ENCODE measurements at regions not wholly inside any gene's neighbourhood (a gene's known extent, or its start where the extent isn't known, plus 50 kb on each side); places are given as distances from the start of the nearest gene placed in this dataset.

DNA sequence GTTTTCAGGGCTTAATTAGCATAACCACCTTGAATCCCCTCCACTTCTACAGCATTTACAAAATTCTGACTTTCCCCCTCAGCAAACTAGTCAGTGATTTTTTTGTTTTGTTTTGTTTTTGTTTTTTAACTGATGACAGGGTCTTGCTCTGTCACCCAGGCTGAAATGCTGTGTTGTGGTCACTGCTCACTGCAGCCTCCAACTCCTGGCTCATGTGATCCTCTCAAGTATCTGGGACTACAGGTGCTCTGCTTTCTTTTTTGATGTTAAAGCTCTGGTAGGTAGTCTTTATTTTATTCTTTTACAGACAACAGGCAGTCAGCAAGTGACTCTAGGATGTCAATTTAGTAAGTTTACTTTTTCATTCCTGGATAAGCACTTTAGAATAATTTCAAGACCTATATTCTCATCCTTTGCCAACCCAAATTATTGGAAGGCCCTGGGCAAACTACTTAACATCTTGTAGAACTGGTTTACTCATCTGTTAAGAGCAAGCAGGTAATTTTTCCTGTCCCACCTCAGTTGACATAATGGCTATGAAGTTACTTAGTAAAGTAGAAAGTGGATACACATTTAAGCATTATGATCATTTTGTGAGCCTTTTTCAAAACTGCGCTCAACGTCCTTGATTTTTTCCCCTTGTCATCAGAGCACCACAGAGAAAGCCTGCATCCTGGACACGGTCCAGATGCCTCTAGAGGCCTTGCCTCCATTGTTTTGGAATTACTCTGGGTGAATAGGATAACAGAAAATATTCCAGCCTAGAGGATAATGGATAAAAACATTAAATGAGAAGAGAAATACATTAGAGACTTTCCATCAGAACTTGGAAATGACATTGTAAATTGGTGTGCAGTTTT is 69.9 kb upstream of the NDUFB4 start:
- Histone ChIP-seq H3K4me3 (replicated peaks in 1 of 2; ENCODE audit: low read depth in 1 of 2, low read length in 2 of 2) (no peak overlapping the region), H2AFZ (ENCODE audit: low read depth, low read length, poor library complexity, severe bottlenecking) (no peak overlapping the region), H3K9me2 (ENCODE audit: insufficient read depth) (no peaks in the 10 kb centered on the region; the same call in 1 of the 2 replicates), H3K4me1 (ENCODE audit: control insufficient read depth in 1 of 2, insufficient read depth in 2 of 2, low read length in 2 of 2) (0 out of 4 replicates have a peak, but pooled peaks cover 0 to 3% of the 10 kb centered on the region in 2 experiments), H3K4me2 (ENCODE audit: low read length) (no peak overlapping the region), H3K9ac (ENCODE audit: low read length) (no peak overlapping the region), H3K79me2 (ENCODE audit: insufficient read depth, low read length) (no peaks in the 10 kb centered on the region), H3K27ac (ENCODE audit: low read depth, low read length) (no peak overlapping the region), H4K20me1 (ENCODE audit: insufficient read depth) (no peaks in the 10 kb centered on the region), H3K9me3 (ENCODE audit: control insufficient read depth in 1 of 2, insufficient read depth in 1 of 2, low read depth in 1 of 2, low read length in 2 of 2) (no peaks in the 10 kb centered on the region), H3K36me3 (ENCODE audit: control insufficient read depth in 1 of 2, insufficient read depth in 2 of 2, low read length in 2 of 2) (no peaks in the 10 kb centered on the region), H3K27me3 (ENCODE audit: insufficient read depth, low read length) (no peaks in the 10 kb centered on the region)
- POLR2A ChIA-PET, result no interaction called here
- ATAC-seq, result no peak
- DNase-seq (ENCODE audit: low read depth, low spot score), result no peak
- BruUV-seq (replicated peaks), result no TSS peak
- RAD21 ChIA-PET (ENCODE audit: low non-redundant PET in 1 of 2, low total read pairs in 2 of 2, uncharacterized antibody in 2 of 2, unreplicated experiment in 2 of 2), result no interaction called here
- CTCF ChIA-PET, result no interaction called here
- no peak for TF ChIP-seq EZH2 (IDR thresholded peaks at IDR 0.05)
- no peak for TF ChIP-seq ZFX (IDR thresholded peaks at IDR 0.05)
- TF ChIP-seq, protein P1, sequence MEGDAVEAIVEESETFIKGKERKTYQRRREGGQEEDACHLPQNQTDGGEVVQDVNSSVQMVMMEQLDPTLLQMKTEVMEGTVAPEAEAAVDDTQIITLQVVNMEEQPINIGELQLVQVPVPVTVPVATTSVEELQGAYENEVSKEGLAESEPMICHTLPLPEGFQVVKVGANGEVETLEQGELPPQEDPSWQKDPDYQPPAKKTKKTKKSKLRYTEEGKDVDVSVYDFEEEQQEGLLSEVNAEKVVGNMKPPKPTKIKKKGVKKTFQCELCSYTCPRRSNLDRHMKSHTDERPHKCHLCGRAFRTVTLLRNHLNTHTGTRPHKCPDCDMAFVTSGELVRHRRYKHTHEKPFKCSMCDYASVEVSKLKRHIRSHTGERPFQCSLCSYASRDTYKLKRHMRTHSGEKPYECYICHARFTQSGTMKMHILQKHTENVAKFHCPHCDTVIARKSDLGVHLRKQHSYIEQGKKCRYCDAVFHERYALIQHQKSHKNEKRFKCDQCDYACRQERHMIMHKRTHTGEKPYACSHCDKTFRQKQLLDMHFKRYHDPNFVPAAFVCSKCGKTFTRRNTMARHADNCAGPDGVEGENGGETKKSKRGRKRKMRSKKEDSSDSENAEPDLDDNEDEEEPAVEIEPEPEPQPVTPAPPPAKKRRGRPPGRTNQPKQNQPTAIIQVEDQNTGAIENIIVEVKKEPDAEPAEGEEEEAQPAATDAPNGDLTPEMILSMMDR (IDR thresholded peaks at IDR 0.05 in 2 of 3, conservative IDR thresholded peaks at IDR 0.05 in 1 of 3; ENCODE audit: borderline replicate concordance in 1 of 3, insufficient read depth in 1 of 3, low read depth in 2 of 3, low read length in 2 of 3), result no peak
- TF ChIP-seq, protein P2, sequence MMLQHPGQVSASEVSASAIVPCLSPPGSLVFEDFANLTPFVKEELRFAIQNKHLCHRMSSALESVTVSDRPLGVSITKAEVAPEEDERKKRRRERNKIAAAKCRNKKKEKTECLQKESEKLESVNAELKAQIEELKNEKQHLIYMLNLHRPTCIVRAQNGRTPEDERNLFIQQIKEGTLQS (IDR thresholded peaks at IDR 0.05), result no peak
- intact Hi-C loops (cut with micrococcal nuclease), result no loop called here

Data from HCT116 (cell line).